ENCODE measurements at regions not wholly inside any gene's neighbourhood (a gene's known extent, or its start where the extent isn't known, plus 50 kb on each side); places are given as distances from the start of the nearest gene placed in this dataset.
"Not testable (repeated sequence)": the region's sequence is repeated elsewhere in the genome, so short reads cannot be mapped to it uniquely, and the experiment has no call there.

- DNase-seq: no peak
Measured at GRCh38 chr7:10727636-10728035, 246.0 kb upstream of the PHF14 start.

GRCh38 chr7:10731253-10731773 is 242.4 kb upstream of the PHF14 start:
- no peak for DNase-seq

- no peak for DNase-seq
Measured at GRCh38 chr7:10733747-10734146, 239.9 kb upstream of the PHF14 start.

GRCh38 chr7:10734595-10734994 is 239.1 kb upstream of the PHF14 start:
- DNase-seq: no peak

- no peak for DNase-seq
Measured at GRCh38 chr7:10739401-10739800, 234.3 kb upstream of the PHF14 start.

GRCh38 chr7:10740805-10741204 is 232.9 kb upstream of the PHF14 start:
- DNase-seq: no peak

GRCh38 chr7:10756981-10757380 is 216.7 kb upstream of the PHF14 start:
- DNase-seq: no peak

GRCh38 chr7:10759120-10759519 is 214.6 kb upstream of the PHF14 start:
- DNase-seq: no peak

- no peak for DNase-seq
Measured at GRCh38 chr7:10767771-10768170, 205.9 kb upstream of the PHF14 start.

- no peak for DNase-seq
Measured at GRCh38 chr7:10770176-10770575, 203.5 kb upstream of the PHF14 start.

- DNase-seq: no peak
Measured at GRCh38 chr7:10773430-10773829, 200.2 kb upstream of the PHF14 start.

- DNase-seq: no peak
Measured at GRCh38 chr7:10779465-10780399, 193.9 kb upstream of the PHF14 start.

GRCh38 chr7:10780400-10780747 is 193.3 kb upstream of the PHF14 start:
- no peak for DNase-seq

- DNase-seq: not testable (repeated sequence)
Measured at GRCh38 chr7:10786976-10787375, 186.7 kb upstream of the PHF14 start.

- no peak for DNase-seq
Measured at GRCh38 chr7:10789170-10789569, 184.5 kb upstream of the PHF14 start.

GRCh38 chr7:10790910-10791309 is 182.8 kb upstream of the PHF14 start:
- no peak for DNase-seq

- DNase-seq: no peak
Measured at GRCh38 chr7:10793995-10794775, 179.5 kb upstream of the PHF14 start.

GRCh38 chr7:10797157-10797556 is 176.5 kb upstream of the PHF14 start:
- DNase-seq: no peak

GRCh38 chr7:10798044-10798443 is 175.6 kb upstream of the PHF14 start:
- DNase-seq: no peak

GRCh38 chr7:10799475-10799874 is 174.2 kb upstream of the PHF14 start:
- DNase-seq: no peak

GRCh38 chr7:10802011-10802410 is 171.7 kb upstream of the PHF14 start:
- no peak for DNase-seq

GRCh38 chr7:10802526-10802925 is 171.1 kb upstream of the PHF14 start:
- no peak for DNase-seq

GRCh38 chr7:10803720-10804119 is 170.0 kb upstream of the PHF14 start:
- DNase-seq: no peak

GRCh38 chr7:10804770-10805169 is 168.9 kb upstream of the PHF14 start:
- no peak for DNase-seq
